PC-9 (cell line): ENCODE measurements at regions not wholly inside any gene's neighbourhood (a gene's known extent, or its start where the extent isn't known, plus 50 kb on each side); places are given as distances from the start of the nearest gene placed in this dataset.
"Not testable (repeated sequence)": the region's sequence is repeated elsewhere in the genome, so short reads cannot be mapped to it uniquely, and the experiment has no call there.

Experiments used
- BruUV-seq: library from RNA; stranded (reverse); fragments of 400-500 nt; replicated peaks from 2 replicates; lab custom pipeline; 2021; lab: Mats Ljungman, UMichigan
- CTCF ChIA-PET: fragments of 300-600 bp; sonication (Branson Sonifier 250); formaldehyde crosslinking; loops from one replicate; lab custom pipeline; 2022; ENCODE audit warnings: antibody characterized with exemption; lab: Charles Lee
- POLR2A ChIA-PET: fragments of 300-600 bp; sonication (Branson Sonifier 250); formaldehyde crosslinking; loops from one replicate; lab custom pipeline; 2022; ENCODE audit warnings: antibody characterized with exemption; ENCODE audit not compliant: unreplicated experiment; lab: Charles Lee
- DNase-seq, 2 experiments: peaks; one replicate each; pipeline versions ENCODE4 v3.0.0 to v3.0.0-alpha.2; 2015 to 2022; ENCODE audit warnings: mixed read lengths in 1 of 2
- H2AFZ ChIP-seq: fragments of 200-600 bp; sonication (generic); 2 replicates; pipeline ENCODE4 v1.8.1; 2017; ENCODE audit warnings: antibody characterized with exemption
- H3F3A ChIP-seq: fragments of 200-600 bp; sonication (generic); 2 replicates; pipeline ENCODE4 v1.8.1; 2017; ENCODE audit warnings: antibody characterized with exemption, mild to moderate bottlenecking, low read depth; ENCODE audit not compliant: insufficient read depth
- H3K27ac ChIP-seq: fragments of 200-600 bp; sonication (generic); 2 replicates; pipeline ENCODE4 v1.6.1; 2016; ENCODE audit warnings: mixed run types
- H3K27me3 ChIP-seq: fragments of 200-600 bp; sonication (generic); 2 replicates; pipeline ENCODE4 v1.6.1; 2016; ENCODE audit warnings: low read depth, mixed run types; ENCODE audit not compliant: insufficient read depth
- H3K36me3 ChIP-seq: fragments of 200-600 bp; sonication (generic); 2 replicates; pipeline ENCODE4 v1.6.1; 2016; ENCODE audit warnings: low read depth, mixed run types
- H3K4me1 ChIP-seq: fragments of 200-600 bp; sonication (generic); replicated peaks from 2 replicates; pipeline ENCODE4 v1.6.1; 2016; ENCODE audit warnings: mixed run types; ENCODE audit not compliant: insufficient read depth
- H3K4me2 ChIP-seq: fragments of 200-600 bp; sonication (generic); 2 replicates; pipeline ENCODE4 v1.6.1; 2017; ENCODE audit warnings: mixed run types
- H3K4me3 ChIP-seq: fragments of 200-600 bp; sonication (generic); 2 replicates; pipeline ENCODE4 v1.6.1; 2016; ENCODE audit warnings: mixed run types
- H3K79me2 ChIP-seq: fragments of 200-600 bp; sonication (generic); 2 replicates; pipeline ENCODE4 v1.6.1; 2017; ENCODE audit warnings: low read depth, mixed run types
- H3K9me2 ChIP-seq: fragments of 200-600 bp; sonication (generic); 2 replicates; pipeline ENCODE4 v1.8.1; 2017; ENCODE audit warnings: mild to moderate bottlenecking; ENCODE audit not compliant: insufficient read depth
- H3K9me3 ChIP-seq: fragments of 200-600 bp; sonication (generic); 2 replicates; pipeline ENCODE4 v1.8.1; 2016; ENCODE audit warnings: low read depth; ENCODE audit not compliant: insufficient read depth
- H4K20me1 ChIP-seq: fragments of 200-600 bp; sonication (generic); 2 replicates; pipeline ENCODE4 v1.8.1; 2017; ENCODE audit not compliant: insufficient read depth
- CTCF ChIP-seq: fragments of 200-600 bp; sonication (generic); conservative IDR thresholded peaks from 2 replicates; pipeline ENCODE4 v1.6.1; 2017; ENCODE audit warnings: mixed run types, antibody characterized with exemption, mild to moderate bottlenecking, moderate library complexity
- EZH2 ChIP-seq: fragments of 200-600 bp; sonication (generic); IDR thresholded peaks from 2 replicates; pipeline ENCODE4 v1.8.0; 2017; ENCODE audit warnings: antibody characterized with exemption, low read depth
- intact Hi-C: fragments of 100-400 bp; cut with micrococcal nuclease; formaldehyde crosslinking; loops from one replicate; pipeline ENCODE4 v1.10.0; 2022; ENCODE audit not compliant: unreplicated experiment

GRCh38 chr10:128191847-128192246 is 65.6 kb upstream of the MKI67 start:
- CTCF ChIA-PET = no interaction called here
- DNase-seq = no peak
- Histone ChIP-seq H3K9me2 (no peaks in the 10 kb centered on the region), H3K27me3 (peaks cover 51% of the 10 kb centered on the region), H3K36me3 (no peaks in the 10 kb centered on the region), H3K27ac (no peak overlapping the region), H3K9me3 (no peaks in the 10 kb centered on the region), H4K20me1 (no peaks in the 10 kb centered on the region), H3K4me2 (no peak overlapping the region), H3K4me1 (no peaks in the 10 kb centered on the region), H2AFZ (no peak overlapping the region), H3K79me2 (no peaks in the 10 kb centered on the region), H3F3A (no peaks in the 10 kb centered on the region), H3K4me3 (no peak overlapping the region)
- POLR2A ChIA-PET = no interaction called here
- BruUV-seq = no TSS peak
- intact Hi-C loops = no loop called here
- TF ChIP-seq EZH2 = no peak
- no peak for TF ChIP-seq CTCF

GRCh38 chr10:128201826-128202225 is 75.6 kb upstream of the MKI67 start:
- H3K79me2 ChIP-seq, BruUV-seq, H3K4me1 ChIP-seq, H3K9me2 ChIP-seq, DNase-seq, H3F3A ChIP-seq, H3K4me3 ChIP-seq, intact Hi-C loops, H3K4me2 ChIP-seq, H4K20me1 ChIP-seq, H3K36me3 ChIP-seq, H3K27me3 ChIP-seq, H3K9me3 ChIP-seq, H3K27ac ChIP-seq, H2AFZ ChIP-seq, CTCF ChIA-PET, POLR2A ChIA-PET: not testable (repeated sequence)

- Histone ChIP-seq H3K4me1 (no peaks in the 10 kb centered on the region), H3K27me3 (peaks cover 8% of the 10 kb centered on the region), H3K36me3 (no peaks in the 10 kb centered on the region), H2AFZ (no peak overlapping the region), H4K20me1 (no peaks in the 10 kb centered on the region), H3K27ac (no peak overlapping the region), H3K9me3 (no peaks in the 10 kb centered on the region), H3K4me2 (no peak overlapping the region), H3K9me2 (no peaks in the 10 kb centered on the region), H3F3A (no peaks in the 10 kb centered on the region), H3K79me2 (no peaks in the 10 kb centered on the region), H3K4me3 (no peak overlapping the region)
- no peak for TF ChIP-seq EZH2
- TF ChIP-seq CTCF = no peak
- intact Hi-C loops = no loop called here
- POLR2A ChIA-PET = no interaction called here
- CTCF ChIA-PET = no interaction called here
- DNase-seq = no peak
- BruUV-seq = no TSS peak
Measured at GRCh38 chr10:128203028-128203427, 76.8 kb upstream of the MKI67 start.

- H3K27ac ChIP-seq, H3K4me2 ChIP-seq, intact Hi-C loops, CTCF ChIA-PET, H3K4me3 ChIP-seq, DNase-seq, H3K79me2 ChIP-seq, POLR2A ChIA-PET, H2AFZ ChIP-seq, H3K36me3 ChIP-seq, H4K20me1 ChIP-seq, H3F3A ChIP-seq, H3K9me2 ChIP-seq, BruUV-seq, H3K4me1 ChIP-seq, H3K9me3 ChIP-seq: not testable (repeated sequence)
- H3K27me3 ChIP-seq = peaks cover 11% of the 10 kb centered on the region
Measured at GRCh38 chr10:128205591-128205990, 79.4 kb upstream of the MKI67 start.
